Right hindlimb (tissue), 1 donor: ENCODE measurements at regions not wholly inside any gene's neighbourhood (a gene's known extent, or its start where the extent isn't known, plus 50 kb on each side); places are given as distances from the start of the nearest gene placed in this dataset.
"Not testable (repeated sequence)": the region's sequence is repeated elsewhere in the genome, so short reads cannot be mapped to it uniquely, and the experiment has no call there.

Source experiments
- DNase-seq: peaks from one replicate; pipeline ENCODE4 v3.0.0-alpha.2; 2018

DNA sequence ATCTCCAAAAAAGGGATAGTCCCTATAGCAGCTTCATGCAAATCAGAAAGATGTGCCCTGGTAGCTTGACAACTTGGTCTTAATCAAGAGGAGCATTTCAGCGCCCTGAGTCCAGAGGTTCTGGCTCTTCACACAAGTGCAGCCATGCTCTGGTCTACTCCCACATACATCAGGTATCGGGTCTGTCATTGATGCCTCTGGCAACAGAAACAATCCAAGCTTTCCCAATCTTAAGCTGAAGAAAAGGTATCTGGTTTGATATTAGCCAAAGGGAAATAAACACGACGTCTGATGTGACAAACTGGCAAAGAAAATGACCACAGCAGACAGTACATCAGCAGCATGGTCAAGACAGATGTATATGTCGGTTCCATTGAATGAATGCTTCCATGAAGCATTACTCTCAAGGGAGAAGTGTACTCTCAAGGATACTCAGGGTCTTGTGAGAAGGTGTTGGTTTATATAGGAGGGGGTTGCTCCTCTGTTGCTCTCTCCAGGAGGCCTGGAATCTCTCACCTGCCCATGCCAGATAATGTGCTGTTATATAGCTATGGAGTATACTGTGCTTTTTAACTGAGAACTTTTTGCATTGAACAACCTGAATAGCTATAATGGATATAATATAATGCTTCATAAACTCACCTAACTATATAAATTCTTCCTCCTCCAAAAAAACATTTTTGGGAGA is 879.6 kb upstream of the PCDH10 start:
- DNase-seq, result no peak

DNA sequence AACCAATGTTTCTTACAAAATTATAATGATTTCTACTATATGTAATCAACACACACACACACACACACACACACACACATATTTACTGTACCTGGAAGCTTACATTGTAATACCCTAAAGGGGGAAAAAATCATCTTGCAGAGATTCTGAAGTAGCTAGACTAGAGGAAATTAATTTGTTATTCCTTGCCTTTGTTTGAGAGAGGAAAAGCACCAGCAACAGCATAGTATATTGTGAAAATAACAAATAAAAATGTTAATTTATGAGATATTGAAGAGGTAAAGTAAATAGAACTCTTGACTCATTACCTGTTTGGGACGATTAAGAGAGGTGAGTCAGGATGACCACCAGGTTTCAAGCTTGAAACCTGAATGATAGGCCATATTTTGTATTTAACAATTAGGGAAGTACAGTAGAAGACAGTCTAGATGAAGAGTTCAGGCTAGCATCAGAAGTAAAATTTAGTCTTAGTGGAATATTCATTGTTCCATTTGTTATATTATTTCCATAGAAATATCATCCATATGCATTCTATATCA is 873.4 kb upstream of the PCDH10 start:
- DNase-seq, result no peak

DNA sequence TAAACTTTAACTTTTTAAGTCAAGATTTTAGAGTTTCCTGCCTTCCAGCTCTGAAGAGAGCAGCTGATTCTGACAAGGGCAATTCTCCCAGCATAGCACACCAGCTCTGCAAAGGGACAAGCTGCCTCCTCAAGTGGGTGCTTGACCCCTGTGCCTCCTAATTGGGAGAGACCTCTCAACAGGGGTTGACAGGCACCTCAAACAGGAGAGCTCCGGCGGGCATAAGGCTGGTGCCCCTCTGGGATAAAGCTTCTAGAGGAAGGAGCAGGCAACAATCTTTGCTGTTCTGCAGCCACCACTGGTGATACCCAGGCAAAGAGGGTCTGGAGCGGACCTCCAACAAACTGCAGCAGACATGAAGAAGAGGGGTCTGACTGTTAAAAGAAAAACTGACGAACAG is 872.9 kb upstream of the PCDH10 start:
- DNase-seq, result no peak

DNA sequence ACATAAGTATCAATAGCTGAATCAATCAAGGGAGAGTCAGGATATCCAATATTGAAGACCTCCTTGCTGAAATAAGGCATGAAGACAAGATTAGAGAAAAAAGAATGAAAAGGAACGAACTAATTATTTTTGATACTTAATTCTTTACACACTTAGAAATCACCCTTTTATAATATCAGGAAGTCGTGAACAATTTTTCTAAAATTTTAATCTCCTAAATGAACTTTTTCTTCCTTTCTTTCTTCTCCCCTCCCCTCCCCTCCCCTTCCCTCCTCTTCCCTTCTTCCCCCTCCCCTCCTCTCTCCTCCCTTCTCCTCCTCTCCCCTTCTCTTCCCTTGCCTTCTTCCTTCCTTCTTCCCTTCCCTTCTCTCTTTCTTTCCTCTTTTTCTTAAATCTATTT is 872.1 kb upstream of the PCDH10 start:
- DNase-seq, result no peak

DNA sequence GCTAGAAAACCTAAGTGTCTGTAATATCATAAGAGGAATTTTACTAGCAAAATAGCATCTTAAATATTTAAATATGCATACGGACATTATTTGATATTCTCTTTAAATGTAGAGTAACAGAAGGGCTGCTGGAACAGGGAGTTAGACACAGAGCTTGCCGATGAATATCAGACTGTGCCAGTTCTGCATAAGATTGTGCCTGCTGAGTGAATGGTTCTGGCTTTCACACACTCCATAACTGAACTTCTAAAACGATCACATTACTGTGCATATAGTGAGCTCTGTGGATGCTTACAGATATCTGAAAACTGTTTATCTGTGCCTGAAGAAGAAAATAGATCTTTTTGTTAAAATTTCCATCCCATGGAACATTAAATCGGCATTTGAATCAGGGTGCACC is 867.4 kb upstream of the PCDH10 start:
- no peak for DNase-seq

DNA sequence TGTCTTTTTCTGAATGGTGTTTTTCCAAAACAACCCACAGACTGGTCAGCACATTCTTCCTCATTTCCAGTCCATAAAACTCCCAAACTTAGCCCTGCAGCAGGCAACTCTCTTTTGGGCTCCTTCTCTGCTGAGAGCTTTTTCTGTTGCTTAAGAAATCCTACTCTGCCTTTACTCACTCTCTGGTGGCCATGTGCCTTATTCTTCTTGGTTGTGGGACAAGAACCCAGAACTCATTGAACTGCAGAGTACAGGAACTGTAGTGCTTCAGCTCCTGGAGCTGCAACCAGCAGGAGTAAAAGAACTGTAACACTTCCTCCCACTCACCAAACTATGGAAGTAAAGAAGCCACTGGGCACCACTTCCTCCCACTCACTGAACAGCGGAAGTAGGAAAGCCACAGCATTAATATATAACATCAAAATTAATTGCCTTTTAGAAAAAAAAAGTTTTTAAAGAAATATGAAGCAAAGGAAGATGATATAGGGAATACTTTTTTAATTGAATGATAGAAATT is 864.1 kb upstream of the PCDH10 start:
- no peak for DNase-seq

DNA sequence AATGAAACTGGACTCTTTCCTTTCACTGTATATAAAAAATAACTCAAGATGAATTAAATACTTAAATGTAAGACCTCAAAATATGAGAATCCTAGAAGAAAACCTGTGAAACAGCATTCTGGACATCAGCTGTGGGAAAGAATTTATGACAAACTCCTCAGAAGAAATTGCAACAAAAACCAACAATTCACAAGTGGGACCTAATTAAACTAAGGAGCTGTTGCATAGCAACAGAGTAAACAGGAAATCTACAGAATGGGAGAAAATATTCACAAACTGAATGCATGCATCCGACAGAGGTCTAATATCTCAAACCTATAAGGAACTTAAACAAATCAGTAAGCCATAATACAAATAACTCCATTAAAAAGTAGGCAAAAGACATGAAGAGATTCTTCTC is 851.7 kb upstream of the PCDH10 start:
- DNase-seq, result no peak

DNA sequence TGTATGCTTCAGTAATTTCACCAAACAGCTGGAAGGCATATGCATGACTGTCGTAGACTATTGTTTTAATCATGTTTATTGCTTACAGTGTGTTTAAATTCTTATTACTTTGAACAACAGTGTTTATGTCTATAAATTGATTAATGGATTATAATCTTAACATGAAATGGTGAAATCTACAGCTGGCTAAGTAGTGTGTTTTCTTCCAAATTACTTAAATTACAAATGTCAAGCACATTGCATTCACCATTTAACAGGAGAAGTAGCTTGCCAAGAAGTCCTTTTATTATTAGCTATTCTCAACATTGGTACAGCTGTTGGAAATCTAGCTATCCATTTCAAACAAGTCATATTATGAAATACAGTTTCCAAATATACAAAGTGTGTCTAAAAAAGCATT is 849.3 kb upstream of the PCDH10 start:
- DNase-seq, result no peak

DNA sequence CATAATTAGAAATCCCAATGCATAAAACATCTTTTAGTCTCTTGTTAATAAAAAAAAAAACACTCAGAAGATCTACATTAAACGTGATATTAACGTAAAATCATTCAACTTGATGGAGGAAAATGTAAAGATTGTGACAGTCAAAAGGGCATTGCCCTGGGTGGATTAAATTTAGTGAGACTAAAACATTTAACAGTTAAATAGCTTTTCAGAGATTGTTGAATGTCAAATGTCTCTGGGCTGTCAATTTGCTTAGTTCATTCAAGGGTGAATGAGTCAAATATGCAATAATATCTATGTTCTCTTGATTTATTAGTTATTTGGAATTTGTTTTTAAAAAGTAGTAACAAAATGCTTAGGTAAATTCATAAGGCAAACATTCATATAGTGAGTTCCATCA is 836.6 kb upstream of the PCDH10 start:
- no peak for DNase-seq

DNA sequence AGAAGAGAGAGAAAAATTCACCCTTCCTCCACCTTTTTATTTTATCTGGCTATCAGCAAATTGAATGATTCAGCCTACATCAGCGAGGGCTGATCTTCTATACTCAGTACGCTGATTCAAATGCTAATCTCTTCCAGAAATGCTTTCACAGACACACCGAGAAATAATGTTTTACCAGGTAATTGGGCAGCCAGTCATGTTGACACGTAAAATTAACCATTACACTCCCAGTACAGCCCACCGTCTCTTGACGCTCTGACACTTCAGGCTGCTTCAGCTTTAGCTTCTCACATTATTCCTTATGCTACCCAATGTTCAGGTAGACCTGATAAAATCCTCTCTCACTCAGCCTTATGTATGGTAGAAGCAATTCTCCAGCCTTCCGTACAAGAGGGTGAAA is 835.2 kb upstream of the PCDH10 start:
- DNase-seq, result no peak

DNA sequence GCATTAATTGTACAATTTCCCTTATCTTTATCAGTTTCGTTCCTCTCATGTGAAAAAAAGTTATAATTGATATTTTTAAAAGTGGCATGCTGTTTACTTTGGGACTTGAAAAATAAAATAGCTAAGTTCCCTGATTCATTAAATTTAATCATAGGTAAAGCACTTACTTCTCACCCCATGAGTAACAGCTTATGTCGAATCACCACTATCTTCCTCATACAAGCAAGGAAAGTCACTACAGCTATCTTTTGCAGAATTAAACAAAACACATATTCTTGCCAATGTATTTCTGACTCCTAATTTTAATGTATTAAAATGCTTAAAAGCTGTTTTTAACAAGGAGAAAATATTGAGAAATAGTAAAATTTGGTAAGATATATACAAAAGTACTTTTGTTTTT is 832.4 kb upstream of the PCDH10 start:
- DNase-seq, result no peak

DNA sequence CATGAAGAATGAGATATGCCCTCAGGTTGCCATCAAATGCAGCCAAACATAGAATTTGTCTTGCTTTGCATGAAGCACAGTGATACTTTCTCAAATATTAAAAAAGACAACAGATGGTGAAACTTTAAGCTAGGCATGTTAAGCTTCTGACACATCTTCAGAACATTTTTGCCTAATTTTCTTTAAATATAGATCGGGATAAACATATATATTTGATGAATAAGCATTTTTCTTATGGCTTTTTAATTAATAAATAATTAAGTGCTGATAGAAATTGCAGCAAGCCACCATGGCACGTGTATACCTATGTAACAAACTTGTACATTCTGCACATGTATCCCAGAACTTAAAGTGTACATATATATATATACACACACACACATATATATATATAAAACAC is 831.2 kb upstream of the PCDH10 start:
- no peak for DNase-seq

DNA sequence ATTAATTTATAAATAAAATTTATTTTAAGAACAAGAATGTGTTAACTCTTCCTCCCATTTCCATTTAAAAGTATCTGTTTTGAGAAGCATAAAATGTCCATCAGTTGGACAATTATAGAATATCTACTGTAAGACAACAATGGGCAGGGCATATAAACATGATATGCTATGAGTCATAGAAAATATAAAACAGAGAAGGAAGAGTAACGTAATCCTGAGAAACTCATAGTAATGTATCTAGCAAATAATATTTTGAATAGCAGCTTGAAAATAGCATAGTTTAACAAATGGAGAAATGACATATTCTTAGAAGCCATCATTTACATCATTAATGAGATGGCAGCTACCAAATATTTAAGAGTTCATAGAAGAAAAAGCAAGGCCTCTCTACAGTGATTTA is 820.3 kb upstream of the PCDH10 start:
- no peak for DNase-seq

DNA sequence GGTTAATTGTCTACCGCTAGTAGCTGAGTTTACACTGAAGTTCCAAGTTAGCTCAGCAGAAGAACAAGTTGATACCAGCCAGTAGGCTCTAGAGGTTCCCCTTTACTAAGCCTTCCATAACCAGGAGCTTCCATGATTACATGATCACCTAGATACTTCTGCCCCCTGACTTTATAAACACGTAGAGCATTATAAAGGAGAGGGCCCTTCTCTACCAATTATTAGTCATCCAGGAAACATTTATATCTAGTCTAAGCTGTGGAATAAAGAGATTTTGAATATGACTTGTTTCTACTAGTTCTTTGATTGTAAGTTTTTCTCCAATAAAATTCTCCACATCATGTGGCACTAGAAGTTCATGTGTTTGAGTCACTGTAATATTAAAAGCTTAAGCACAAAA is 818.1 kb upstream of the PCDH10 start:
- DNase-seq, result no peak

DNA sequence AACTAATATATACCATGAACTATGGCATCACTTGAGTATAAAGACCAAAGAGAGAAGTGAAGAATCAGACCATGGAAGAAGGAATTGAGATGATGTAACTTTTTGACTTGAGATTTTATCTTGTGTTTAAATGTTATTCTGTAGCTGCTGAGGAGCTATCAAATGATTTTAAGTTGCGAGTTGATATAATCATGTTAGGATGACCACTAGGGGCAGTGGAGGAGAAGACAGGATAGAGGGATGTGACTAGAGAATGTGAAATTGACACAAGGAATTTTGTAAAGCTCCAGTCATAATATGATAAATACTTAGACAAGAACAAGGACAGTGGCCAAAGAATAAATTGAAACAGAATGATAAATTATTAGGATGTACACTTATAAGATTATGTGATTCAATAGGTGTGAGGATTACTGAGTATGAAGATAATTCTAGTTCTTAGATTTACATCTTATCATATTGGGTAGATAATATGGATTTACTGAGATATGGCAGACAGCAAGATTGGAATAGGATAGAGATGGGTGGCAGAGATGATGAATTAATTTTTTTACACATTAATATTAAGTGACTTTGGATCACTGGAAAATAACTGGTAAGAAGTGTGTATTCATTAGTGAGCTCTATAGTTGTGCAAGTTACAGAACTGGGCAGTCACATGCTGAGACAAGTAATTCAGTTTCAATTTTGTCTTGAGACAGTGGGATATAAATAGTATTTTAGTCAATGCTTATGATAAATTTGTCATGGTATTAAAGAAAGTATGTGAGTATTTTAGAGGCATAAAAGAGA is 816.0 kb upstream of the PCDH10 start:
- DNase-seq, result no peak

DNA sequence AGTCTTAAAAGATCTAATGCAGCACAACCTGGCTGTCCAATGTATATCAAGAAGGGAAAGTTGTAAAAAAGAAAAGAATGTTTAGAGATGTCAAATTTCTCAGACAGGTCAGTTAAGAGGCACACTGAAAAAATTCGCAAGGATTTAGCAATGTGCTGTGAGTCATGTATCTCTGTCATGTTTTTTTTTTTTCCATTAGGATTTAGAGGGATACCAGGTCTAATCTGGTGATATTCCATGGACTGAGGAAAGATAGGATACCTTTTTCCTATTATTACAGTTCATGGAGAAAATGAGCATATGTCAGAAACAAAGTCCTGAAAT is 815.4 kb upstream of the PCDH10 start:
- no peak for DNase-seq

DNA sequence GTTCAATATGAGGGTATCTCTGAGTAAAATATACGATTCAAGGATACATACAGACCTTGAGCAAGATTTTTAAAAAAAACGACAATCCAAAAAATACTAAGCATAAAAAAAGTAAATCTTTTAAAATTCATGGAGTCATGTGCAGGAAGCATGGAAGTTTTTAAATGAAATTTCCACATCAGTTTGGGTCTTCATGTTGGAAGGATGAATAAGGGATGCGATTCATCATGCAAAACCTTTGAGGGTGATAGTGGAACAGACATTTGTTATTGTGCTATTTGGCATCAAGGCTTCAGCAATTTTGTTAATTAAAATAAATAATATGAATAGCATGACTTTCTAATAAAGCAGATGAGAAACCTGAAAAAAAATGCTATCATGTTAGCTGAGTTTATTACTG is 815.0 kb upstream of the PCDH10 start:
- no peak for DNase-seq

DNA sequence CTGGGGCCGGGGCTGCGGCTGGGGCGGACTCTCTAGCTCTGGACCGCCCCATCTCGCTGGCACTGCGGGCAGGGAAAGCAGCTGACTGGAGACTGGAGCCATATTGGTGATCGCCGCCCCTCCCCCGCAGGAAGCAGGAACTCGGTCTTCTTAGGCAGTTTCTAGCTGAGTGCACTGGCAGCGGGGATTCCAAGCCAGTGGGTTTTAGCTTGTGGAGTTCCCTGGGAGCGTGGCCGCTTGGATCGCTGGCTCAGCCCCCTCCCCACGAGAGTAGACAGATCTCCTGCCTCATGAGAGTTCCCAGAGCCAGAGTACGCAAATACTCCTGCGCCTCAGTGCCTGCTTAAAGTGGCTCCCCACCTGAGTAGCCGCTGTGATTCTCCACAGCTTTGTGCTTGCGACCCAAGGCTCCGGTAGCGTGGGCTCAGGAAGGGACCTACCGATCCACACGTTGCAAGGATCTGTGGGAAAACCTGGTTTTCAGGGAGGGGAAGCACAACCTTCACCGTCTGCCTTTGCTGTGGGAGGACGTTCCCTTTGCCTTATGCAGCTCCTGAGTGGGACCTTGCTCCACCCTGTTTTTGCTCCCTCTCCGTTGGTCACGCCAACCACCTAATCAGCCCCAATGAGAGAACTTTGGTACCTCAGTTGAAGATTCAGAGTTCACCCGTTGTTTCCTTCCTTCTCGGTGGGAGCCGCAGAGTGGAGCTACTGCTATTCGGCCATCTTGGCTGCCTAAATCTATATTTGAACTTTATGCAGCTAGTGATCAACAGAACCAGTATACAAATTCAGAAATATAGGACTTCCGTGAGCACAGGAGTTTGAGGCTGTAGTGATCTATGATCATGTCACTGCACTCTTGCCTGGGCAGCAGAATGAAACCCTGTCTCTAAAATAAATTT is 803.9 kb upstream of the PCDH10 start:
- DNase-seq, result no peak

DNA sequence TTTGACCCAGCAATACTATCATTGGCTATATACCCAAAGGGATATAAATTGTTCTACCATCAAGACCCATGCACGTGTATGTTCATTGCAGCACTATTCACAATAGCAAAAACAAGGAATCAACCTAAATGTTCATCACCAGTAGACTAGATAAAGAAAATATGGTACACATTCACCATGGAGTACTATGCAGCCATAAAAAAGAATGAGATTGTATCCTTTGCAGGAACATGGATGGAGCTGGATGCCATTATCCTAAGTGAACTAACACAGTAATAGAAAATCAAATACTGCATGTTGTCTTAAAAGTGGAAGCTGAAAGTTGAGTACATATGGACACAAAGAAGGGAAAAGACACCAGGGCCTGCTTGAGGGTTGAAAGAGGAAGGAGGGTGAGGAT is 803.1 kb upstream of the PCDH10 start:
- no peak for DNase-seq

DNA sequence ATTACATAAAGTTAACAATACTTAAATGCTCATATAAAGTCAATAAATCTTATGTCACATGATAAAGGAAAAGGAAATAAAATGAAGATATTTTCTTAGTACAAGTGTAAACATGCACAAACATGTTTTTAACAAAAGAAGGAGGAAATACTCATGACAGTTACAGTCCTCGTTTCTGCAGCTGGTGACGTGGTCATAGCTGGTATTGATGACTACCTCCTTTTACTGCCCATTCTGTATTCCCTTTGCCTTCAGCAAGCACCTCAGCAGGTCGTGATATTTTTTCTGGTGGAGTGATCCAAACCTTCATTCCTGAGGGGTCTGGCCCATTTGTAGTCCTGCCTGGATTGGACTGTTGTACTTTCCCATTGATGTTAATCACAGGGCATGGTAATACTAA is 797.5 kb upstream of the PCDH10 start:
- DNase-seq, result not testable (repeated sequence)

DNA sequence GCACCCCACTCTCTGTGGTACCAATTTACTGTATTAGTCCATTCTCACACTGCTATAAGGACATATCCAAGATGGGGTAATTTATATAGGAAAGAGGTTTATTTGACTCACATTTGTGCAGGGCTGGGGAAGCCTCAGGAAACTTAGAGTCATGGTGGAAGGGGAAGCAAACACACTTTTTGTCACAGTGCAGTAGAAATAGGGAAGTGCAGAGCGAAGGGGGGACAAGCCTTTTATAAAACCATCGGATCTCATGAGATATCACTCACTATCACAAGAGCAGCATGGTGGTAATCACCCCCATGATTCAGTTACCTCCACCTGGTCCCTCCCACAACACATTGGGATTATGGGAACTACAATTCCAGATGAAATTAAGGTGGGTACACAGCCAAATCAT is 766.9 kb upstream of the PCDH10 start:
- DNase-seq, result no peak

DNA sequence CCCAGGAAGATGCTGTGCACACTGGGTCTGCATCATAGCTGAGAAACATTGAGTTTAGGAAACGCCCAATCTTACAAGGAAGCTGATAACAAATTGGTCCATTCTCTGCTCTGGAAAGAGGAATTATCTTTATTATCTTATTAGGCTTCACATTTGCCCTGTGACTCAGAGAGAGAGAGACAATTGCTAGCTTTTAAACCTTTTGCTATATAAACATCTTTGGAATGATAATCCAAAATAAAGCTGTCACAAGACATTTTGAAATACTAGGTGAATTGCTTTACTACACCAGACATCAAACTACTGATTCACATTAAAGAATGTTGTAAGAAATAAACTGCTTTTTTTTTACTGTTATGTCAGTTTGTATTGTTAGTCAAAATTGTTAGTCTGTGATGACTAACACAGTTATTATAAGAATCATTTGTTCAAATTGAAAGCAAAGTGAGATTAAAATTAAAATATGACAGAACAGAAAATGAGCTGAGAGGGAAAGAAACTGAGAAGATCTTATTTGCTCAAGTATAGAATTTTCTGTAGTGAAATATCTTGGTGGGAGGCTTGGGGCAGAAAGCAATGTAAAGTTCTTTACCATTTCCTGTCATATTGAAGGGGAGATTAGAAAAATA is 765.4 kb upstream of the PCDH10 start:
- no peak for DNase-seq

DNA sequence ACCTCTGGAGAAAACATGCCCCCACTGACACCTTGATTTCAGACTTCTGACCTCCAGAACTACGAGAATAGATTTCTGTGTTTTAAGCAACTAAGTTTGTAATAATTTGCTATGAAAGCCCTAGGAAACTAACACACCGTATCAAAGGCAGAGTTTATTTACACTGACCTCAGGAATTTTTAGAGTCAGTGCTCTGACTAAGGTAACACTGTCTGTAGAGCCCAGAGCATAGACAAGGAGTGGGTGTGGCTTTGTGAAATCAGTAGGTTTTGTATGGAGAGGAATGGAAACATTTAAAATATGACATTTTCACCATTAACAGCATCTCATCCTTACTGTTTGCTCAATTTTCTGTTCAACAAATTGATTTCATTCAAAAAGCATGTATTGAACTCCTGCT is 764.4 kb upstream of the PCDH10 start:
- DNase-seq, result no peak
